GM10266 (cell line): ENCODE measurements at regions not wholly inside any gene's neighbourhood (a gene's known extent, or its start where the extent isn't known, plus 50 kb on each side); places are given as distances from the start of the nearest gene placed in this dataset.

ENCODE experiments used
- DNase-seq: peaks from one replicate; pipeline ENCODE4 v3.0.0; 2012; ENCODE audit errors: extremely low spot score
- TF ChIP-seq, protein P1 (sequence below): IDR thresholded peaks from 2 replicates; pipeline ENCODE4 v1.5.1; 2012; ENCODE audit warnings: mild to moderate bottlenecking, low read depth; ENCODE audit not compliant: control insufficient read depth, insufficient read depth; ENCODE audit errors: missing control alignments

DNA sequence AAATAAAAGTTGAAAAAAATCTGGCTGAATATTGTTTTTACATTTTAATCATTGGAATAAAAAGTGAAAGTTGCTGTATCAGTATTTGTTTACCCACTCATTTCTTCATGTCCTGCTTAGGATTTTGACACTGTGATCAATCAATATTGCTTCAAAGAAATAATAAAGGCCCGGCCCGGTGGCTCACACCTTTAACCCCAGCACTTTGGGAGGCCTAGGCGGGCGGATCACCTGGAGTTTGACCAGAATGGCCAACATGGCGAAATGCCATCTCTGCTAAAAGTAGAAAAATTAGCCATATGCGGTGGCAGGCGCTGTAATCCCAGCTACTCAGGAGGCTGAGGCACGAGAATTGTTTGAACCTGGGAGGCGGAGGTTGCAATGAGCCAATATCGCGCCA is 93.7 kb upstream of the CTNND2 start:
- TF ChIP-seq, protein P1, sequence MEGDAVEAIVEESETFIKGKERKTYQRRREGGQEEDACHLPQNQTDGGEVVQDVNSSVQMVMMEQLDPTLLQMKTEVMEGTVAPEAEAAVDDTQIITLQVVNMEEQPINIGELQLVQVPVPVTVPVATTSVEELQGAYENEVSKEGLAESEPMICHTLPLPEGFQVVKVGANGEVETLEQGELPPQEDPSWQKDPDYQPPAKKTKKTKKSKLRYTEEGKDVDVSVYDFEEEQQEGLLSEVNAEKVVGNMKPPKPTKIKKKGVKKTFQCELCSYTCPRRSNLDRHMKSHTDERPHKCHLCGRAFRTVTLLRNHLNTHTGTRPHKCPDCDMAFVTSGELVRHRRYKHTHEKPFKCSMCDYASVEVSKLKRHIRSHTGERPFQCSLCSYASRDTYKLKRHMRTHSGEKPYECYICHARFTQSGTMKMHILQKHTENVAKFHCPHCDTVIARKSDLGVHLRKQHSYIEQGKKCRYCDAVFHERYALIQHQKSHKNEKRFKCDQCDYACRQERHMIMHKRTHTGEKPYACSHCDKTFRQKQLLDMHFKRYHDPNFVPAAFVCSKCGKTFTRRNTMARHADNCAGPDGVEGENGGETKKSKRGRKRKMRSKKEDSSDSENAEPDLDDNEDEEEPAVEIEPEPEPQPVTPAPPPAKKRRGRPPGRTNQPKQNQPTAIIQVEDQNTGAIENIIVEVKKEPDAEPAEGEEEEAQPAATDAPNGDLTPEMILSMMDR, result no peak
- no peak for DNase-seq

DNA sequence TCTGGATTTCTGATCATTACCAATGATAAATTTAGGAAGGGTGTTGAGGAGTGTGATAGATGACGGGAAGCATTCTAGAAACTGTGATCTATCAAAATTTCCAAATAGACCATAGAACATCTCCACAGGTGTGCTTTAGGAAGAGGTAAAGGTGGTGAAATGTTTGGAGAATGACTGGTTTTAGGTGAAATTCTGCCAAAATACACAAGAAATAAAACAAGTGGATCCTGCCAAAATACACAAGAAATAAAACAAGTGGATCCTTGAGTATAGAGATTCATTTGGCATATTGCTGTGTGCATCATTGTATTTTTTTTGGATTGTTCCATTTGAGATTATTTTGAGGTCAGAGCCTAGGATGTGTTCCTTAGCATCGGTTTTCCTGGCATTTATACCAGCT is 88.3 kb upstream of the CTNND2 start:
- DNase-seq, result no peak
- TF ChIP-seq, protein P1, result no peak

DNA sequence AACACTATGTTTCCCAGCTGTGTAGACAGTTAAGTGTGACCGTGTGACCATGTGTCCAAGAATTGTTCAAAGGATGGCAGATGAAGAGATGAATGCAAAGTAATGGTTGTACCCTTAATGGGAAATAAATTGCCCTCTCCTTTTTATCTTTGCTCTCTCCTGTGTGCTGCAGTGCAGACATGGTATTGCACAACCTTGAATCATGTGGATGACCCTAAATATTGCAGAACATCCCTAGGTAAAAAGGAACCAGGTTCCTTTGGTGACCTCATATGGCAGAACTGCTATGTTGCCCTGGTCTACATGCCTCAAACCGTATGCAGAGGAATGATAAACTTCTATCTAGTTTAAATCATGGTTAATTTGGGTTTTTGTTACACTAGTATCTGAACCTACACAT is 81.7 kb upstream of the CTNND2 start:
- DNase-seq, result no peak
- TF ChIP-seq, protein P1, result no peak

DNA sequence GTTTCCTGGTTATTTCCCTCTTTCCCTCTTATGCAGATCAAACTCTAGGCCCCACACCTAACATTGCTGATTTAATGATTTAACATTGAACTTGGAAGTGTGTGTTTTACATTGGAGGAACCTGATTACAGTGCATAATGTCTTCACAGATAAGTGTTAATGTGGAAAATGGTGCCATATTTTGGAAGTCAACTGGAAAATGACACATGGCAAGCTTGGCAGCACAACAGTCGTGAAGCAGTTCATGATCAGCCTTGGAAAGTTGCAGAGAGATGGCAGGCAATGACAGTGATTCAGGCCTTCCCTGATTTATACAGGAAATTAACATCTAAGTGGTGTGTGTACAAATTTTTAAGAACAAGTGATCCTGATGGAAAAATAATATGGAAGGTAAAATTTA is 80.0 kb upstream of the CTNND2 start:
- TF ChIP-seq, protein P1, result no peak
- no peak for DNase-seq

DNA sequence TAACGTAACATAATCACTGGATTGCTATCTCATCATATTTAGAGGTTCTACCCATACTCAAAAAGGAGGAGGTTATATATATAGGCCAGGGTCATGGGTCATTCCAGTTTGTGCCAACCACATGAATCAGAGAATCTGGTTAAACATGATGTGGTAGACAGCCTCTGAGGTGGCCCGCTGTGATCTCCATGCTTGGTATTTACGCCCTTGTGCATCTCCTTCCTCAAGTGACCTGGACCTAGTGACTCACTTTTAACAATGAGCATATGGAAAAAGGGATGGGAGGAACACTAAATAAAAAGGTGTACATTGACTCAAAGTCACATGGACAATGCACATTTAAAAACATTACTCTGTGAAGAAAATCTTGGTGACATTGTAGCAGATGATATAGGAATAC is 77.7 kb upstream of the CTNND2 start:
- no peak for DNase-seq
- TF ChIP-seq, protein P1, result no peak

DNA sequence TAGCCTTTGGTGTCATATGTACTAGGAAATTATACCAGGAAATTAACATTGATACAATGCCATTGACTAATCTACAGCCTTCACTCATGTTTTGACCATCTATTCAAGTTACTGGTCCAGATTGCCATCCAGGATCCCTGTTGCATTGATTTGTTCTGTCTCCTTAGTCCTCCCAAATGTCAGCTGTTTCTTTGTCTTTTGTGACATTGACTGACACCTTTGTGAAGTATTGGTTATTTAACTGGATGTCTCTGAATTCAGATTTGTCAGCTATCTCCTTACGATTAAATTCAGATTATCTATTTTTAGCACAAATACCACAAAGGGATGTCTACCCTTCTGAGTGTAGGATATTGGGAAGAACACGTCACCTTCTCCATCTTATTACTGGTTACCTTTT is 73.7 kb upstream of the CTNND2 start:
- DNase-seq, result no peak
- TF ChIP-seq, protein P1, result no peak

DNA sequence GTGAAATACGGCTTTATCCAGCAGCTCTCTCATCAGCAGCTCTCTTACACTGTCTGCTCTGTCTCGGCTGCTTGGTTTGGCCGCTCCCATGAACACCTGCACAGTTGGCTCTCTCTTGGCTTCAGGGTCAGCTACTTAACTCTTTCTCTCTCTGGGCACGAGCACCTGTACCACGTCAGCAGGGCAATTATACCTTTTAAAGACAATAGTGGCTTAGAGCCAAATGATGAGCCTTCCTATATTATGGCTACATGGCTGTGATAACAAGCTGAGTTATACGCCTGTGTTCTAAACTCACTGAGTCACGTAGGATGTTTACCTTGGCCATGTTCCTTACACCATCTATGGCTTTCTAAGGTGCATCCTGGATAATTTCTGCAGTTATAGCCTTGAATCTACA is 69.2 kb upstream of the CTNND2 start:
- no peak for DNase-seq
- TF ChIP-seq, protein P1, result no peak
